ENCODE measurements at regions not wholly inside any gene's neighbourhood (a gene's known extent, or its start where the extent isn't known, plus 50 kb on each side); places are given as distances from the start of the nearest gene placed in this dataset.
"Not testable (repeated sequence)": the region's sequence is repeated elsewhere in the genome, so short reads cannot be mapped to it uniquely, and the experiment has no call there.

DNA sequence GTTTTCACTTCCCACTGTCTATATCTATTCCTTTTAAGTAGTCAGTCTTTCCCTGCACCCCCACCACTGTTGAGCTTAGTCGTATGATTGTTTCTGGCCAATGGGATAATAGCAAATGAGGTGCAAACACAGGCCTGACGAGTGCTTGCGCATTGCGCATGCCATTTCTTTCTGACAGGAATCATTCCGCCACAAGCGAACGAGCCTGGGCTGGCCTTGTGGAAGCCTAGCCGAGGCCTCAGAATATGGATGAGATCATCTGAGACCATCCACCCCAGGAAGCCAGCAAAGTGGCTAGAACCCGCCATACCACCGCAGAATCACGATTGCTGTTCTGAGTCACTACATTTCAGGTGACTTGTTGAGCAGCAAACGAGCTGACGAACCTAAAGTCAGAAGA, 52.2 kb upstream of the PRL start:
- DNase-seq (ENCODE audit: low read depth): no peak

GRCh38 chr6:22349528-22349927, 52.7 kb upstream of the PRL start:
- DNase-seq (ENCODE audit: low read depth): no peak

- DNase-seq (ENCODE audit: low read depth): no peak
Measured at GRCh38 chr6:22350109-22350508, 53.3 kb upstream of the PRL start.

- no peak for DNase-seq (ENCODE audit: low read depth)
Measured at GRCh38 chr6:22353101-22353500, 56.3 kb upstream of the PRL start.

- no peak for DNase-seq (ENCODE audit: low read depth)
Measured at GRCh38 chr6:22356362-22356940, 59.6 kb upstream of the PRL start.

GRCh38 chr6:22357724-22358189, 60.9 kb upstream of the PRL start:
- DNase-seq (ENCODE audit: low read depth): no peak

DNA sequence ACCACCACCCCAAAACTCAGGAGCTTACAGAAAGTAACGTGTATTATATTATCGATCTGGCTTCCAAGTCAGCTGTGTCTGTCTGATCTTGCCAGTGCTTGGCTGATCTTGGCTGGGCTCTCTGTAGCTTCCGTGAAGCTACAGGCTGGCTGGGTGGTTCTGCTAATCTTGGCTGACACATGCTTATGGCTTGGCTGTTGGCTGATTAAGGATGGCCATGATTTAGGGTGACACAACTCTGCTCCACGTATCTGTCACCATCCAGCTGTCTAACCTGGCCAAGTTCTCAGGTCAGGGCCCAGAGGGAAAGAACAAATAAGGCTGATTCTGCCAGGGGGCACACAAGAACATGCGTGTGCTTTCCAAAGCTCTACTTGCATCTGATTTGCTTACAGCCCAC, 64.7 kb upstream of the PRL start:
- DNase-seq (ENCODE audit: low read depth): no peak

- no peak for DNase-seq (ENCODE audit: low read depth)
Measured at GRCh38 chr6:22362361-22362760, 65.5 kb upstream of the PRL start.

DNA sequence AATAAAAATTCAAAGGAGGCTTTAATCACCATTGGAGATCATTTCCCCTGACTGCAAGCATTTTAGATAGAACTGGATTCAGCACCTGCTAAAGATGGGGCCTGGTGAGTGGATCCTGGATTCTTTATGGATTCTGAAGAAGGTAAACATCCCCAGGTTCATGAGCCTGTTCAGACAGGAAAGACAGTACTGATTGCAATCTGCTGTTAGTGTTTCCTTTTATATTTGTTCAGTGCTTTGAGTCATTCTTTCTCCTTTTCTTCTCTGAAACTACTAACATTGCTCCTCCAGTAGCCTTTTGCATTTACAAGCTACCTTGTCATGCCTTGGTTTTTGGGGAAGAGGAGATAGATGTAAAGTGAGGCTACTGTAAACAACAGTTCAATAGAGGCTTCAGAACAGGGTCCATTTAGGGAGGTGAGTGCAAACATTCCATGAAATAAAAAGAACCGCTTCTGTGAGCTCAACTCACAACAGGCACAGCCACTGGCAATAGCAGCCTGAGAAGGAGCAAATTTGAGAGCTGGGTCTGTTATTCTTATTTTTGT, 66.4 kb upstream of the PRL start:
- DNase-seq (ENCODE audit: low read depth): no peak

DNA sequence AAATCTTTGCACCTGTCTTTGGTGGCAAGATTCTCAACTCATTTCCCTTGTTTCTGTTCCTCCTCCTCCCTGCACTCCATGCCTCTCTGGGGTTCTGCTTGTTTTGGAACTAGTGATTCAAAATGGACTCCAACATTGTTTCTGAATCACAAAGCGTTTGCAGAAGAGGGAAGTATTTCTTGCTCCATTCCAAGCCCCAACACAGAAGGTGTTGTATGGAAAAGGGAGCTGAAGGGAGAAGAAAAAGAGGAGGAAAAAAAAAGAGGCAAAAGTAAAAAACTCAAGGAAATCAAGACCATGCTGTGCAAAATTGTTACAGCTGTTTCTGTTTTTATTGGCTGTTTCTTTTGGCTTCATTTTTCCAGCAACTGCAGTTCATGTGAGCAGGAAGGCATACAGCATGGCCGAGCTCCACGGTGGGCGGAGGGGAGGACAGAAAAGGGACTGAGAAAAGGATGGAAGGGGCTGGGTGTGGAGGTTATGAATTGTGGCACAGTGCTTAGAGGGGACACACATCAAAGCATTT, 66.9 kb upstream of the PRL start:
- DNase-seq (ENCODE audit: low read depth): no peak

DNA sequence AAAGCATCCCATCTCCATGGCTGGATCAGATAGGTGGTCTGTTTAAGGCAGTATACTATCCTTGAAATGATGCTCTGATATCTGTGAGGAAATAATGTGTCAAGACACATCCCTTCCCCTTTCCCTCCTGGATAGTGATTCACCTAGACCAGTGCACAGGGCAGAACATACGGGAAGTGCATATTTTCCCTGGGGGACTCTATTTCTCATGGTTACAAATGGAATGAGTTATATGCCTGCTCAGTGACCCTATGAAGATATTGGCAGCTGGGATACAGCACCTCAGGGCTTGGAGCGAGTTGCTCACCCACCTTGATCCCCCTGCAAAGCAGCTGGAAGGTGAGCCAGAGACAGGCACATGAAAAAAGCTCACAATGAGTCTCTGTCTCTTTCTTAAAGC, 67.5 kb upstream of the PRL start:
- no peak for DNase-seq (ENCODE audit: low read depth)

DNA sequence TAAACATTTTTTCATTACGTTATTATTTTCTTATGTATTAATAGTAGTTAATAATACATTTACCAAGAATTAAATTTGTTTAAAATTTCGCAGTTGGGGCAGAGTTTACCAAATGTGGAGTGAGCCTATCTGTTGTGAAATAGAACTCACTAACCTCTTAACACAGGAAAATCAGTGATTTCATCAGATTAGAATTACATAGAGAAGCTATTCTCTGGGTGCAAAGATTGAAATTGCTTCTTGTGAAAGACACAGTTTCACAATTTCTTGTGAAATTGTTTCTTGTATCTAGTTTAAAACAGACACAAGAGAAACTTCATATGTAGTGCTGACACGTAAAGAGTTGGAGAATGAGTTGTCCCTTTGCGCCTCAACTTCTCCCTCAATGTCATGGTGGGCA, 69.4 kb upstream of the PRL start:
- no peak for DNase-seq (ENCODE audit: low read depth)

- no peak for DNase-seq (ENCODE audit: low read depth)
Measured at GRCh38 chr6:22367346-22367745, 70.5 kb upstream of the PRL start.

- no peak for DNase-seq (ENCODE audit: low read depth)
Measured at GRCh38 chr6:22368794-22369193, 72.0 kb upstream of the PRL start.

- no peak for DNase-seq (ENCODE audit: low read depth)
Measured at GRCh38 chr6:22372922-22373321, 76.1 kb upstream of the PRL start.

DNA sequence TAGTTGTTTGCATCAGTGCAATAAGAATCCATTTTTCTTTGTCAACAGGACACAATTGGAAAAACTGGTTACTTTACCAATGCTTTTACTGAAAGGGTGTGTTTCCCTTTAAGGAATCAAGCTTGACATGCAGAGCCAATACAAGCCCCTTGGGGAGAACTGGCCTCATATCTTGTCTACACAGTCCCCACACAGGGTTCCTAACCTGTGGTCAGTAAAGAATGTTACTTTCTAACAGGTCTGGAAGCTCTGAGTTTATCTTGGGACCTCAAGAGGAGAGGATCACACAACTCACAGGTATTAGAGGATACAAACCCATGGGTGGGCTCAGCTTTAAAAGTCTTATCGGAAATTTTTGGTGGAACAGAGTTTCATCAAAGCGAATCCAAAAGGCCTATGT, 78.1 kb upstream of the PRL start:
- DNase-seq (ENCODE audit: low read depth): not testable (repeated sequence)

DNA sequence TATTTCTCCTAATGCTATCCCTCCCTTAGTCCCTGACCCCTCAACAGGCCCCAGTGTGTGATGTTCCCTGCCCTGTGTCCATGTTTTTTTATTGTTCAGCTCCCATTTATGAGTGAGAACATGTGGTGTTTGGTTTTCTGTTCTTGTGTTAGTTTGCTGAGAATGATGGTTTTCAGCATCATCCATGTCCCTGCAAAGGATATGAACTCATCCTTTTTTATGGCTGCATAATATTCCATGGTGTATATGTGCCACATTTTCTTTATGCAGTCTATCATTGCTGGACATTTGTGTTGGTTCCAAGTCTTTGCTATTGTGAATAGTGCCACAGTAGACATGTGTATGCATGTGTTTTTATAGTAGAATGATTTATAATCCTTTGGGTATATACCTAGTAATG, 79.5 kb upstream of the PRL start:
- not testable (repeated sequence) for DNase-seq (ENCODE audit: low read depth)

DNA sequence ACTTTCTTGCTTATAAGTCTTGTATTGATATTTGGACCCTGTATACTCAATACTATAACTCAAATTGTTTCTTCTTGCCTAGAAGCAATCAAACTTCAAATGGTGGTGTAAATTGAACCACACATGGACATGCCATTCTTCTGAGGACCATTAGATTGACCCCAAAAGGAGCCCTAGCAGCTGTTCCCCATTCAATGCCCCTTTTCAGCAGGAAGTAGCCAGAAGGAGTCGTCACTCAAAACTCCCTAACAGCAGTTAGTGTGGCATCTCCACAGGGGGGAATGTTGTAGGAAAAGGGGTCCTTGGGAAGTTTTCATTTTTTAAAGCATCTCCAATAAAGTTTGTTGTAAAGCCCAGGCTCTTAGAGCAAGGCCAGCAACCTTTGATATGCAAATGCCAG, 81.7 kb upstream of the PRL start:
- not testable (repeated sequence) for DNase-seq (ENCODE audit: low read depth)

- DNase-seq (ENCODE audit: low read depth): no peak
Measured at GRCh38 chr6:22380236-22380635, 83.4 kb upstream of the PRL start.

- no peak for DNase-seq (ENCODE audit: low read depth)
Measured at GRCh38 chr6:22381845-22382544, 85.2 kb upstream of the PRL start.

DNA sequence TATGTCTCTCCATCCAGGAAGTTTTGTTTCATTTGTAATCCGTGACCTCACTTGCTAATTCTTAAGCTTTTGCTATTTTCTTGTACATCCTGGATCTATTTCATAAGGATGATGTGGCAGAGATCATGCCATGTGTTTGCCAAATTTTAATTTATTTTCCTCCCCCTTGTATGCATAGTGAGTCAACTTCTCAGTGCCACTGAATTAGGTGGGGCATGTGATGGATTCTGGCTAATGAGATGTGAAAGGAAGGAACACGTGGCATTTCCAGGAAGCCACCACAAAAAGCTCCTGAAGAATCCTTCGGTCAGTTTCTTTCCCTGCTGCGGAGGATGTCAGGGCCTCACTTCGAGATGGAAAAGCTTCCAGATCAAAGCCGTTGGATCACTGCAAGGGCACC, 86.2 kb upstream of the PRL start:
- no peak for DNase-seq (ENCODE audit: low read depth)

DNA sequence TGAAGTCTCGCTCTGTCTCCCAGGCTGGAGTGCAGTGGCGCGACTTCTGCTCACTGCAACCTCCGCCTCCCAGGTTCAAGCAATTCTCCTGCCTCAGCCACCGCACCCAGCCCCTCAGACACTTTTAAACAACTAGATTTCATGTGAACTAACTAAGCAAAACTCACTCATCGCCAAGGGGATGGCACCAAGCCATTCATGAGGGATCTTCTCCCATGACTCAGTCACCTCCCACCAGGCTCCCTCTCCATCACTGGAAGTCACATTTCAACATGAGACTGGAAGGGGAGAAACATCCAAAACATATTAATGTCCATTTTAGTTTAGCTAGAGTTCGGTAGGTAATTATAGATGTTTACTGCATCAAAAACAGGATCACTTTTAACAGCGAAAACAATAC, 95.9 kb upstream of the PRL start:
- no peak for DNase-seq (ENCODE audit: low read depth)

- no peak for DNase-seq (ENCODE audit: low read depth)
Measured at GRCh38 chr6:22394691-22395090, 97.9 kb upstream of the PRL start.

DNA sequence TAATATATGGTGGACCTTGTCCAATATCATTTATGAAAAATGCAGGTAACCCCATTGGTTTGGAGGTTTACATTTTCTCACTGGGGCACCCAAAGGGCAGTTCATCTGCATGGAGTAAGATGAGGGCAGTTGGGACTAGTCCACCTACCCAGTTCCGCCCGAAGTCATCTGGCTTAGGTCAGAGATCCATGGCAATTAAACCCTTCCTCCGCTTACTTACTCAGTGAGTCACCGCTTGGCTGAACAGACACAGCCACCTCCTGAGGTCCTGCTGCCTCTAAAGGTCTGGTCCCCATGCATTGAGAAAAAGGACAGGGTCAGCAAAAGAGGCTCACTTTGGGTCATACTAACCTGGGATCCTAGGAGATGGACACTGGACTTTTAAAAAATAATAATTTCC, 102.9 kb upstream of the PRL start:
- no peak for DNase-seq (ENCODE audit: low read depth)
